Neural progenitor cell (in vitro differentiated cells): ENCODE measurements at regions not wholly inside any gene's neighbourhood (a gene's known extent, or its start where the extent isn't known, plus 50 kb on each side); places are given as distances from the start of the nearest gene placed in this dataset.

Source experiments
- EZH2 ChIP-seq: fragments of 200-600 bp; sonication (generic); IDR thresholded peaks from 2 replicates; pipeline ENCODE4 v1.6.1; 2017; ENCODE audit warnings: antibody characterized with exemption, mild to moderate bottlenecking, moderate library complexity
- TF ChIP-seq, protein P1 (sequence below): fragments of 200-600 bp; sonication (generic); IDR thresholded peaks from 2 replicates; pipeline ENCODE4 v1.5.1; 2017; ENCODE audit warnings: antibody characterized with exemption, mild to moderate bottlenecking

DNA sequence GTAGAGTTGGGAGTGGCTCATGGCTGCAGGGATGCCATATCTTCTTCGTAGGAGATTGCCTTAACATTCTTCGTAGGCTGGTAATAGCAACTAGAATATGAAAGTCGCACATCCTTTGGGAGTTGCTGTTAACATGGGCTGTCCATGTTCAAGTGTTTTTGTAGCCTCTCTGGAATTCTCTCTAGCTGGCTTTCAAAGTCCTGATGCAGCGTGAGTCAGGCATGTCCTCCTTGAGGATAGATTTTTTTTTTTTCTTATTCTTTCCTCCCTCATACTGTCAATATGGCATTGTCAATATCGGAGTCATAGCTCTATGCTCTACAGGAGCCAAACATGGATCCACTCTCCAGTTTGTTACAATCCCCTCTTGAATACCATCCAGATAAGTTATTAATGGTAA, 494.8 kb upstream of the WWC1 start:
- TF ChIP-seq EZH2, result no peak
- TF ChIP-seq, protein P1, sequence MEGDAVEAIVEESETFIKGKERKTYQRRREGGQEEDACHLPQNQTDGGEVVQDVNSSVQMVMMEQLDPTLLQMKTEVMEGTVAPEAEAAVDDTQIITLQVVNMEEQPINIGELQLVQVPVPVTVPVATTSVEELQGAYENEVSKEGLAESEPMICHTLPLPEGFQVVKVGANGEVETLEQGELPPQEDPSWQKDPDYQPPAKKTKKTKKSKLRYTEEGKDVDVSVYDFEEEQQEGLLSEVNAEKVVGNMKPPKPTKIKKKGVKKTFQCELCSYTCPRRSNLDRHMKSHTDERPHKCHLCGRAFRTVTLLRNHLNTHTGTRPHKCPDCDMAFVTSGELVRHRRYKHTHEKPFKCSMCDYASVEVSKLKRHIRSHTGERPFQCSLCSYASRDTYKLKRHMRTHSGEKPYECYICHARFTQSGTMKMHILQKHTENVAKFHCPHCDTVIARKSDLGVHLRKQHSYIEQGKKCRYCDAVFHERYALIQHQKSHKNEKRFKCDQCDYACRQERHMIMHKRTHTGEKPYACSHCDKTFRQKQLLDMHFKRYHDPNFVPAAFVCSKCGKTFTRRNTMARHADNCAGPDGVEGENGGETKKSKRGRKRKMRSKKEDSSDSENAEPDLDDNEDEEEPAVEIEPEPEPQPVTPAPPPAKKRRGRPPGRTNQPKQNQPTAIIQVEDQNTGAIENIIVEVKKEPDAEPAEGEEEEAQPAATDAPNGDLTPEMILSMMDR, result no peak
